Caco-2 (cell line): ENCODE measurements at regions not wholly inside any gene's neighbourhood (a gene's known extent, or its start where the extent isn't known, plus 50 kb on each side); places are given as distances from the start of the nearest gene placed in this dataset.

Source experiments
- BruUV-seq: library from RNA; stranded (reverse); fragments of 400-500 nt; replicated peaks from 2 replicates; lab custom pipeline; 2021; lab: Mats Ljungman, UMichigan
- CTCF ChIA-PET: fragments of 300-600 bp; sonication (Branson Sonifier 250); formaldehyde crosslinking; loops from one replicate; lab custom pipeline; 2022; ENCODE audit warnings: antibody characterized with exemption; lab: Charles Lee
- POLR2A ChIA-PET: fragments of 300-600 bp; sonication (Branson Sonifier 250); formaldehyde crosslinking; loops from one replicate; lab custom pipeline; 2022; ENCODE audit warnings: antibody characterized with exemption; lab: Charles Lee
- DNase-seq, 2 experiments: peaks; one replicate each; pipeline versions ENCODE4 v3.0.0 to v3.0.0-alpha.2; 2020 to 2022
- H3K27me3 ChIP-seq: replicated peaks from 2 replicates; pipeline ENCODE4 v1.6.0; 2011; ENCODE audit warnings: low read length; ENCODE audit not compliant: control insufficient read depth, insufficient read depth
- H3K36me3 ChIP-seq: 2 replicates; pipeline ENCODE4 v1.5.1; 2011; ENCODE audit warnings: low read length; ENCODE audit not compliant: control insufficient read depth, insufficient read depth
- H3K4me1 ChIP-seq: fragments of 250-450 bp; sonication (Bioruptor Pico); 2 replicates; pipeline ENCODE4 v1.5.1; 2020; ENCODE audit warnings: mild to moderate bottlenecking
- H3K4me3 ChIP-seq: 2 replicates; pipeline ENCODE4 v1.5.1; 2011; ENCODE audit warnings: low read depth, mild to moderate bottlenecking, control low read depth, low read length
- H3K9me3 ChIP-seq: fragments of 250-450 bp; sonication (Bioruptor Pico); 2 replicates; pipeline ENCODE4 v1.5.1; 2020; ENCODE audit warnings: mild to moderate bottlenecking, moderate library complexity
- H3K27ac Mint-ChIP-seq: one replicate; pipeline ENCODE4 v1.8.0; 2022; ENCODE audit warnings: mixed read lengths; ENCODE audit not compliant: unreplicated experiment
- H3K27me3 Mint-ChIP-seq: one replicate; pipeline ENCODE4 v1.8.0; 2022; ENCODE audit warnings: mixed read lengths; ENCODE audit not compliant: insufficient read depth, unreplicated experiment
- H3K36me3 Mint-ChIP-seq: one replicate; pipeline ENCODE4 v1.8.0; 2022; ENCODE audit warnings: mild to moderate bottlenecking, mixed read lengths; ENCODE audit not compliant: insufficient read depth, unreplicated experiment
- H3K4me1 Mint-ChIP-seq: one replicate; pipeline ENCODE4 v1.8.0; 2022; ENCODE audit warnings: low read depth, mixed read lengths; ENCODE audit not compliant: unreplicated experiment
- H3K4me3 Mint-ChIP-seq: one replicate; pipeline ENCODE4 v1.8.0; 2022; ENCODE audit warnings: mild to moderate bottlenecking, moderate library complexity, mixed read lengths; ENCODE audit not compliant: unreplicated experiment
- H3K9me3 Mint-ChIP-seq: one replicate; pipeline ENCODE4 v1.8.0; 2022; ENCODE audit warnings: mixed read lengths; ENCODE audit not compliant: unreplicated experiment
- intact Hi-C: fragments of 100-400 bp; cut with micrococcal nuclease; formaldehyde crosslinking; loops from one replicate; pipeline ENCODE4 v1.10.0; 2022; ENCODE audit not compliant: unreplicated experiment
- TF ChIP-seq, protein P1 (sequence below), 2 experiments: fragments of 200-600 bp in 1 of 2; IDR thresholded peaks; 1 replicate in 1 of 2; 2 replicates in 1 of 2; pipeline versions ENCODE4 v1.5.1 to v1.8.0; 2011 to 2022; ENCODE audit warnings: antibody characterized with exemption in 1 of 2, control low read depth in 1 of 2, inconsistent platforms in 1 of 2, low read depth in 1 of 2, low read length in 1 of 2, mild to moderate bottlenecking in 1 of 2, moderate library complexity in 1 of 2; ENCODE audit not compliant: insufficient read depth in 1 of 2, severe bottlenecking in 1 of 2, unreplicated experiment in 1 of 2

- H3K9me3 Mint-ChIP-seq = no peaks in the 10 kb centered on the region
- intact Hi-C loops = no loop called here
- H3K27ac Mint-ChIP-seq = no peak overlapping the region
- no peaks in the 10 kb centered on the region for H3K27me3 ChIP-seq
- no peaks in the 10 kb centered on the region for H3K4me1 Mint-ChIP-seq
- ChIA-PET POLR2A (no interaction called here), CTCF (no interaction called here)
- no peaks in the 10 kb centered on the region for H3K4me1 ChIP-seq
- no peak overlapping the region for H3K4me3 Mint-ChIP-seq
- no TSS peak for BruUV-seq
- no peaks in the 10 kb centered on the region for H3K36me3 ChIP-seq
- peak in 1 of 2 experiments; percentile 22 for DNase-seq
- TF ChIP-seq, protein P1, sequence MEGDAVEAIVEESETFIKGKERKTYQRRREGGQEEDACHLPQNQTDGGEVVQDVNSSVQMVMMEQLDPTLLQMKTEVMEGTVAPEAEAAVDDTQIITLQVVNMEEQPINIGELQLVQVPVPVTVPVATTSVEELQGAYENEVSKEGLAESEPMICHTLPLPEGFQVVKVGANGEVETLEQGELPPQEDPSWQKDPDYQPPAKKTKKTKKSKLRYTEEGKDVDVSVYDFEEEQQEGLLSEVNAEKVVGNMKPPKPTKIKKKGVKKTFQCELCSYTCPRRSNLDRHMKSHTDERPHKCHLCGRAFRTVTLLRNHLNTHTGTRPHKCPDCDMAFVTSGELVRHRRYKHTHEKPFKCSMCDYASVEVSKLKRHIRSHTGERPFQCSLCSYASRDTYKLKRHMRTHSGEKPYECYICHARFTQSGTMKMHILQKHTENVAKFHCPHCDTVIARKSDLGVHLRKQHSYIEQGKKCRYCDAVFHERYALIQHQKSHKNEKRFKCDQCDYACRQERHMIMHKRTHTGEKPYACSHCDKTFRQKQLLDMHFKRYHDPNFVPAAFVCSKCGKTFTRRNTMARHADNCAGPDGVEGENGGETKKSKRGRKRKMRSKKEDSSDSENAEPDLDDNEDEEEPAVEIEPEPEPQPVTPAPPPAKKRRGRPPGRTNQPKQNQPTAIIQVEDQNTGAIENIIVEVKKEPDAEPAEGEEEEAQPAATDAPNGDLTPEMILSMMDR (IDR thresholded peaks at IDR 0.05; ENCODE audit: insufficient read depth in 1 of 2, low read depth in 1 of 2, low read length in 1 of 2, severe bottlenecking in 1 of 2, unreplicated experiment in 1 of 2) = peak in 1 of 2 experiments; percentile 19
- H3K27me3 Mint-ChIP-seq = peaks cover 4% of the 10 kb centered on the region
- no peak overlapping the region for H3K4me3 ChIP-seq
- H3K36me3 Mint-ChIP-seq = no peaks in the 10 kb centered on the region
- no peaks in the 10 kb centered on the region for H3K9me3 ChIP-seq
Observed at GRCh38 chr2:12416600-12416999, 300.1 kb upstream of the TRIB2 start.

DNA sequence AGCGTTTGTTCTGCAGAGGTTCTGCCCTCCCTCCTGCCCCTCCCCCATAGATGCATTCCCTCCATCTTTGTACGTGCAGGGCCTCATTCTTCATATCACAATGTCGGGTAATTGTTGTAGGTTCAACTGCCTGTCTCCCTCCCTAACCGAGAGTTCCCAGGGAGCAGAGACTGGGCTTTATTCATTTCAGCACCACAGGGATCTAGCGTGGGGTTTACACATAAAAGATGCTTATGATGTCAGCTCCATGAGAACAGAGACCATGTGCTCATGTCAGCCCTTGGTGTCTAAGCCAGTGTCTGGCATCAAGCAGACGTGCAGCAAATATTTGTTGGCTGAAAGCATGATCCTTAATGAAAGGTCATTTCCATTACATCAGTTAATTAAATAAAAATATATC is 298.9 kb upstream of the TRIB2 start:
- Mint-ChIP-seq H3K9me3 (no peaks in the 10 kb centered on the region), H3K27ac (no peak overlapping the region), H3K4me1 (no peaks in the 10 kb centered on the region), H3K36me3 (no peaks in the 10 kb centered on the region), H3K4me3 (no peak overlapping the region), H3K27me3 (peaks cover 4% of the 10 kb centered on the region)
- Histone ChIP-seq H3K27me3 (no peaks in the 10 kb centered on the region), H3K36me3 (no peaks in the 10 kb centered on the region), H3K9me3 (no peaks in the 10 kb centered on the region), H3K4me1 (no peaks in the 10 kb centered on the region), H3K4me3 (no peak overlapping the region)
- no TSS peak for BruUV-seq
- TF ChIP-seq, protein P1 (IDR thresholded peaks at IDR 0.05; ENCODE audit: insufficient read depth in 1 of 2, low read depth in 1 of 2, low read length in 1 of 2, severe bottlenecking in 1 of 2, unreplicated experiment in 1 of 2) = no peak
- intact Hi-C loops = no loop called here
- DNase-seq = no peak
- ChIA-PET POLR2A (no interaction called here), CTCF (no interaction called here)

DNA sequence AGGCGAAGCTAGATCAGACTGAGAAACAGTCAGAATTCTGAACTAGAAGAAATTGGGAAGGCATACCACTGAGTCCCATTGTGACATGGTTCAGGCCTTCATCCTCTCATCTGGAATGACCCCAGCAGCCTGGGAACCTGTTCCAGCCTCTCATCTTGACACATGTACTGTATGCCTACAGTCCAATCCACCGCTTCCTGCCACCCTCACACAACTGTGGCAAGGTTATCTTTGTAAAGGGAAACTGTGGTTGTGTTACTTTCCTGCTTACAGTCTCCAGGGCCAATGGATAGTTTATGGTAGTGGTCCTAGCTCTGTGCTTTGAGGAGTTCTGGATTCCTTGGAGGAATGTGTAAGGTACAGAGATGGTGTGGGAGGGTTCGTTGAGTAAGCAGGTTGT is 296.9 kb upstream of the TRIB2 start:
- TF ChIP-seq, protein P1 (IDR thresholded peaks at IDR 0.05; ENCODE audit: insufficient read depth in 1 of 2, low read depth in 1 of 2, low read length in 1 of 2, severe bottlenecking in 1 of 2, unreplicated experiment in 1 of 2) = no peak
- no peaks in the 10 kb centered on the region for H3K9me3 Mint-ChIP-seq
- no peak for DNase-seq
- H3K4me3 Mint-ChIP-seq = no peak overlapping the region
- no peaks in the 10 kb centered on the region for H3K4me1 Mint-ChIP-seq
- no peaks in the 10 kb centered on the region for H3K36me3 Mint-ChIP-seq
- H3K4me3 ChIP-seq = no peak overlapping the region
- H3K27ac Mint-ChIP-seq = no peak overlapping the region
- BruUV-seq = no TSS peak
- no peaks in the 10 kb centered on the region for H3K27me3 ChIP-seq
- intact Hi-C loops = no loop called here
- peaks cover 4% of the 10 kb centered on the region for H3K27me3 Mint-ChIP-seq
- CTCF ChIA-PET = no interaction called here
- H3K9me3 ChIP-seq = no peaks in the 10 kb centered on the region
- no peaks in the 10 kb centered on the region for H3K4me1 ChIP-seq
- POLR2A ChIA-PET = no interaction called here
- no peaks in the 10 kb centered on the region for H3K36me3 ChIP-seq
